NCI-H748 (cell line): ENCODE measurements at regions not wholly inside any gene's neighbourhood (a gene's known extent, or its start where the extent isn't known, plus 50 kb on each side); places are given as distances from the start of the nearest gene placed in this dataset.

Experiments used
- DNase-seq: peaks from one replicate; lab custom pipeline; 2025; ENCODE audit not compliant: unreplicated experiment; lab: John Stamatoyannopoulos, UW

DNA sequence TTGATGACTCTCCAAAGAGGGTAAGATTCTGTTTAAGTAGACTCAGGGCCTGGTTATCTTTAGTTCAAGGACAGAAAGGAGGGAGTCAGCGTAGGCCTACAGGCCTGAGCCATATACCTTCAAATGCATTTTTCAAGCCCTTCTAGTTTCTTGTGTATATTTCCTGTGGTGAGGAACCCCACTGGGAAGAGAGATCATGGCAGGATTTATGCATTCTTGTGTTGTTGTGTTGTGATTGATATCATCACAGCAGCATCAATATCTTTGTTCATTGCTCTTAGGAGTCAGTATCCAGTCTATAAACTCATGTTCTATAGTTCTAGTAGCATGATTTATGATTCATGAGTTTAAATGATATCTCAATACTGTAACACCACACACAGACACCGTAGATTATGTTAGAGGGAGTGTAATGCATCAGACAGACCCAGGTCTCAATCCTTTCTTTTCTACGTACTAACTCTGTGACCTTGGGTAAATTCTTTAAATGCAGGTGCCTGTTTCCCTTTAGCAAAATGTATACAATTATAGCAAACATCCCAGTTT is 427.5 kb downstream of the PDCD6IP start:
- DNase-seq, result no peak

DNA sequence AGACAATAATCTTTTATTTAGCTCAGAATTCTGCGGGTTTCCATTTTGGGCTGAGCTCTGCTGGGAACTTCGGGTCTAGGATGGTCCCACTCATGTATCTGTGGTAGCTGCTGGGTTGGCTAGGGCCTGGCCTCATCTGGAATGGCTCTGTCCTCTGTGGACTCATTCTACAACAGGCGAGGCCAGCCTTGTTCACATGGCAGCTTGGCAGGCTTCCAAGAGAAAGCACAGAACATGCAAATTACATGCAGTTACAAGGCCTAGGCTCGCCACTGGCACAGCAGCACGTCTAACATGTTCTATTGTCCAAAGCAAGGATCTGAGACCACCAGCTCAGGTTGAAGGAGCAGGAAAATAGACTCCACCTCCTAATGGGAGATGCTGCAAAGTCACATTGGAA is 431.4 kb downstream of the PDCD6IP start:
- peak; percentile 66 for DNase-seq

DNA sequence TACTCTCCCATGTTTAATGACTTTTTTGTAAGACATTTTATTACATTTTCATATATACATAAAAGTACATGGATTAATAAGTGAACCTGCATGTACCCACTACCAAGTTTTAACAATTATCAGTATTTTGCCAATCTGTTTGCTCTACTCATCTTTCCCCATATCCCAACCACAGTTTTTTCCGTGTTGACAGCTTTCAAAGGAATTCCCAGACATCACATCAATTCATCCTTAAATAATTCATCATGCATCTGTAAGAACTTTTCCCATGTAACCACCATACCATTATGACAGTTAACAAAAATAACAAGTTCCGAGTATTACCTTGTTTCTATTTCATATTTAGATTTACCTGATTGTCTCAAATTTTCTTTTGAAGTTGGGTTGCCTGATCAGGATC is 436.7 kb downstream of the PDCD6IP start:
- DNase-seq, result no peak

DNA sequence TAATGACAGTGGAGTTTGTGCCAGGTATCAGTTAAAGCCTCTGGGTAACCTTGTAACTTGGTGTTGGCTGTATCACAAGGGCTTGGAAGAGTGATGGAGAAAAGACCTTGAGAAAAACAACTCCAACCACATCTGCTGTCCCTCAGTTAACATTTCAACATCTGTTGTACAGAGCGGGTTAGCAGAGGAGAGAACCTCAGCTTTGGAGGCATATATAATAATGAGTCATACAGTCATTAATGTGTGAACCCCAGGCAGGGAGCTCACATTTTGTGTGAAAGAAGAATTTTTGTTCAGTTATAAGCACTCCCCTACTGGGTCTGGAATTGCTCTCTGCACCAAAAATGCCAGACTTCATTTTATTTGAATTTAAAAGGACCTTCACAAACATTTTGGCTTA is 439.5 kb downstream of the PDCD6IP start:
- no peak for DNase-seq

DNA sequence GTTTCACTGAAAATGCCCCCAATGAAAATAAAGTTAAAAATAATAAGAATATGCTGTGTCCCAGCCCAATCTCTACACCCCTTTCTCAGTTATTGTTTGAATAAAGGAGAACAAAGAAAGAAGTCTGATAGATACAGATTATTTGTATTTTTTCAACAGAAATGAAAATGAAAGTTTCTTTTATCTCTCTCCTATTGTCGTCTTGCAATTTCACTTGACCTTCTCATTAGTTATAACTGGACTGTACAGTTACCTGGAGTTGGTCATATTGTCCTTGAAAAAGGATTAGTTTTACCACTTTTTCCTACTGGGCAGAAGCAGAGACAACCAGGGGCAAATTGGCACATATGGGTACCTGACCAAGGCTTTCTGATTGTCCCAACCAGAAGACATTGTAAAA is 440.0 kb downstream of the PDCD6IP start:
- DNase-seq, result no peak

DNA sequence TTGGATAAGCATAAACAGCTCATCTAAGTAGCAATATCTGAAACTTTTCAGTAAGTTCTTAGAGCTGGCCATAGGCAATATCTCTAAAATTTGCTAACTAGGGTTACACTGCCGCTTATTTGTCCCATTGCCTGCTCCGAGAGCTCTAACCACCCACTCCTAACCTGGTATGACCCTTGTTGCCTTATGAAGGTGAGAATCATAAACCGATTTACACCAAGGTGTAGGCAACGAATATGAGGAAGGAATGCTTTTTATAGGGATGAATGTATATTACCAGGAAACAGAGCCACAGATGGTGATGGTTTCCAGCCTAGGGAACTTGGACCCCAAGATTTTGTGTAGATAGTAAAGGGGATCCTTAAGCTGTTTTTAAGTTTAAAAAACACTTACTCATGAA is 440.9 kb downstream of the PDCD6IP start:
- no peak for DNase-seq

DNA sequence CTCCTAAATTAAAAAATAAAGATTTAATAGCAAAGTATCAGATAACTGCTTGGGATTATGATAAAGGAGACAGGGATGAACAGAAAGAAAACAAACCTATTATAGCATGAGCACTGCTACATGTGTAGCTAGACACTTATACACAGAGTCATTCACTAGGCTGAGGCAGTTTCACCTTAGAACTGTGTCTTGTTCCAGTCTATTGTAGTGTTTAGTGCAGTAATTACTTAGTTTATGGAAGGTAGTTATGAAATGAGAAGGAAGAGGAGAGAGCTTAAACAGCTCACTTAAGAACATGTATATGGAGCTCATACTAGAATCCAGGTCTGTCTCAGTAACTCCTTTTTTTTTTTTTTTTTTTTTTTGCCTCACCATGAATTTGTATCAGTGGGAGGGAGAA is 441.4 kb downstream of the PDCD6IP start:
- DNase-seq, result no peak

DNA sequence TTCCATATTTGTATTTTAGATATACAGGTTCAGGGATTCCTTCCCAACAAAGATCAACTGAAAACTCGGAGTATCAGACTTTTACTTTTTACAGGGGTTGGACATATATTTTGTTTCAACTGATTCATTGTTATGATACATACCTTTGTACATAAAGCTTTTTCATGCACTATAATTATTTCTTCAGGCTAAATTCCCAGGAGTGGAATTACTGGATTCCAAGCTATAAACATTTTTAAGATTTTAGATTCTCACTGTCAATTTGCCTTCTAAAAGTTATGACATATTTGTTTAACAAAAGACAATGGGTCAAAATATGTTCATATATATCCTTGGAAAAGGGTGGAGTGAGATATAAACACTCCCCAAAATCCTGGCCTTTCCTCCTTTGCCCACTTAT is 449.0 kb downstream of the PDCD6IP start:
- no peak for DNase-seq

DNA sequence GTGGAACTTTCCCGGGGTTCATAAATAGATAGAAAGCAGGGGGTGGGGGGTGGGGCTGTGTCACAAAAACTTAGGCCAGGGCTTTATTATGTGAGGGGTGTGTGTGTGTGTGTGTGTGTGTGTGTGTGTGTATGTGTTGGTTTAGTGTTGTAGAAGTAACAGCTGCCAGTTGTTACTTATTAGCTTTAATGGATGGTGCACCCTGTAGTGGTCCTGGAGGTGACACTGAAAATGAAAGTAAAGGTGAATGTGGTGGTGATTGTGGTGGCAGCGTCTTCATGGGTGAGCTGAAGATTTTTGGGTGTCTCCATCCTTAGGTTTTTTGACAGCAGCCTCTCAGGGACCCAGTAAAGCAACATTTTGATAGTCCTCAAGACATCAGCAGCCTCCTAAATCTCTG is 449.9 kb downstream of the PDCD6IP start:
- DNase-seq, result no peak

DNA sequence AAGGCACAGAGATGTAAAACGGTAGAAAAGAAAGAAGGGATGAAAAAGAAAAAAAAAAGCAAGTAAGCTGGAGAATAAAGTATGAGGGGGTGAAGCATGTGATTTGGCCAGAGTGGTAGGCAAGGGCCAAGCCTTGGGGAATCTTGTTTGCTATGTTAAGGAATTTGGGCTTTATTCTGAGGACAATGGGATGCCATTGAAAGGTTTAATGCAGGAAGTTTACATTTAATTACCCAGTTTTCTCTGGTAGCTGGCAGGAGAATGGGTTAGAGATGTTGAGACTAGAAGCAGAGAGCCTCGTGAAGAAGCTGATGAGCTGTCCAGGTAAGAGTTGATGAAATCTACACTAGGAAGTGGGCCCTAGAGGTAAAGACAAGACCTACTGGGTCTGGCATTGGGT is 455.9 kb downstream of the PDCD6IP start:
- no peak for DNase-seq

DNA sequence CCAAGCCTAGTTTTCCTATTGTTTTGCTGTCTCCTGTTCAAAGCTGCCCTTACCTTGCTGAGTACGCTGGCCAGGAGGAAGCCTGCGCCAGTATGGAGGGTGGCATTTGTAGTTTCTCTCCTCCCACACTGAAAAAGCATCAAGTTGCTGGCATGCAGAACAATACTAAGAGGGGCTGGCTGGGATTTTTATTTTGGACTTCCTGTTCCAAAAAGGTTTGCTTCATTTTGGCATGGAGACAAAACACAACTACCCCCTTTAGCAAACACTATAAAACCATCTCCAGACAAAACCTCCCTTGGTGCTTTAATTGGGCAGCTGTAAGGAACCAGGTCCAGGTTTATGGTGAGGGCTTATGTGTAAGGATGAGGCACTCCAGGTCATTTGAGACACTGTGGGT is 457.6 kb downstream of the PDCD6IP start:
- DNase-seq, result peak; percentile 89

DNA sequence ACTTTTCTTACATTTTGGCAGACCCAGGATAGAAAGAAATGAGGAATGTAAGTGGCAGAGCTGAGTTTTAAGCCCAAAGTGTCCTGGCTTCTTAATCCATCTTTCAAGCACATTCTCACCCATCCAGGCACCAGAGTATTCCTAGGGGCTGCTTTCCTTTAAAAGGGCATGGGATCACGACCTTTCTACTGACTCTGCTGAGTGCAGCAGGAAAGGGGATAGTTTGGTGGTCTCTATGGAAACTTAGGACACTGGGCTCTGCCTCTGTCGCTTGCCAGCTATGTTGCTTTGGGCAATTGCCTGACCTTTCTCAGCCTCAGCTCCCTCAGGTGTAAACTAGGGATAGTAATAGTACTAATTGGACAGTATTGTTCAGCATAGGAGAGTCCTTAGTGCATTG is 458.4 kb downstream of the PDCD6IP start:
- DNase-seq, result no peak

DNA sequence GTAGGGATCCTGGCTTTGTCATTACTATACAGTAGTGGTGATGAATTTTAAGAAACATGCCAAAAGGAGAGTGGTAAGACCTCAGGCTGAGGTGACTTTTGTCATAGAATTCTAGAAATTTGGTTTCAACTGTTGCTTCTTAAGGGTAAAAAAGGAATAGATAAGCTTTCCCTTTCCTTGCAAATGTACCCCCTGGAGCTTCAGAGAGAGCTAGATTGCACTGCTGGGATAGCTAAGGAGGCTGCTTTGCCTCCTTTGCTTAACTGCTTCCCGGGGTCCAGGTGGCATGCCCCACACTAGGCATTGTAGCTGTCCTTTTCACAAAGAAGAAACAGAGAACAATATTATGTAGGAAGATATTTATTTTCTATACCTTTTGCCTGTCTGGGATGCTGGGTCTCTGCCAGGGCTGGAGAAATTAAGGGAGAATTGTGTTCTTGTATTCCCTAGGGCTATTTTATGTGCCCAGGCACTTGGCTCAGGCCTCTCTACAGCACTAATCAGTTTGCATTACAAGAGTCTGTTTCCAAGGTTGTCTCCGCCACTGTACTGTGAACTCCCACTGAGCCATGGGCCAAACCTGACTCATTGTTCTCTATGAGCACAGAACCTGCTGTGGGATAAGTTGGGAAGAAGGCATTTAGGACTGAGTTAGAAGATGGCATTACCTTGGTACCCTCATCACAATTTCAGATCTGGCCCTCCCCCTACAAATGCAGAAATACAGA is 460.0 kb downstream of the PDCD6IP start:
- peak; percentile 7 for DNase-seq

DNA sequence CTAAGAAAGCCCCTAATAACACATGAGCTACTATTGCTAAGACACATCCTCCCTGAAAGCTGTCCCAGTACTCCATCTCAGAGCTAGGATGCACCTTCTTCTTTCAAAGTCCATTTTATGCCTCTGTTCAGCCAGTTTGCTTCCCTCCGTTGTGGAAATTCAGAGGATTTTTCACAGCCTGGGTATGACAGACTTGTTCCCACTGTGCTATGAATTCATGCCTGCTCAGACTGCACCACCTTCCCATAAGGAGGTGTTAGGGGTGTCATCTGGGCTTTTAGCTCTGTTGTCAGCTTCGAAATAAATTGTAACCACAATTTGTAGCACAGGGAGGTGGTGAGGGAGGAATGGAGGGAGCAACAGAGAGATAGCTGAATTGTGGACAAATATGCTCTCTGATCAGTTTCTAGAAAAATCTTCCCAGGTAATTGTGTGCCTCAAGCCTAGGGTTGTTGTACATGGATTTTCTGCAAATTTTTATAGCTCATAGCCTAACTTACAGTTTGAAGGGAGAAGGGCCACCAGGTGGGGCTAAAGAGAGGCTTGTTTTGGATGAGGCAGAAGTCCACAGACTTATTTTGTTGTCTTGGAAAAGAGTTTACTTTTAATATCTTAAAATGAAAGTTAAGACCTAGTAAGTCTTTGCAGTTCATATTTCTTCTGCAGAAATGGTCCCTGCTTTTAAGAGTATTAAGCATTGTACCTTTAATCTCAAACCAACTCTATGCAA is 462.0 kb downstream of the PDCD6IP start:
- DNase-seq, result peak; percentile 31

DNA sequence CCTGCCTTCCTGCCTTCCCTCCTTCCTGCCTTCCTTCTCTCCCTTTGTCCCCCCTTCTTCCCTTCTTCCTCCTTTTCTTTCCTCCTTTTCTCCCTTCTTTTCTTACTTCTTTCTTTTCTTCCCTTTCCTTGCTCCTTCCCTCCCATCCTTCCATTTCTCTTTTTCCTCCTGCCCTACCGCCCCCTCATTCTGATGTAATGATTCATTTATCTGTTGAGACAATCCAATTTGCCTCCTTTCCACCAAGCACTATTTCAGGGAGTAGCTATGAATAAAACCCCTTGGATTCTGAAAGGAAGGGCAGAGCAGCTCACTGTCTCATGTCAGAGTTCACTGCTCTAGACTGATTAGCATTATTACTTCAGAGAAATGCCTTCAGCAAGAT is 462.6 kb downstream of the PDCD6IP start:
- no peak for DNase-seq

DNA sequence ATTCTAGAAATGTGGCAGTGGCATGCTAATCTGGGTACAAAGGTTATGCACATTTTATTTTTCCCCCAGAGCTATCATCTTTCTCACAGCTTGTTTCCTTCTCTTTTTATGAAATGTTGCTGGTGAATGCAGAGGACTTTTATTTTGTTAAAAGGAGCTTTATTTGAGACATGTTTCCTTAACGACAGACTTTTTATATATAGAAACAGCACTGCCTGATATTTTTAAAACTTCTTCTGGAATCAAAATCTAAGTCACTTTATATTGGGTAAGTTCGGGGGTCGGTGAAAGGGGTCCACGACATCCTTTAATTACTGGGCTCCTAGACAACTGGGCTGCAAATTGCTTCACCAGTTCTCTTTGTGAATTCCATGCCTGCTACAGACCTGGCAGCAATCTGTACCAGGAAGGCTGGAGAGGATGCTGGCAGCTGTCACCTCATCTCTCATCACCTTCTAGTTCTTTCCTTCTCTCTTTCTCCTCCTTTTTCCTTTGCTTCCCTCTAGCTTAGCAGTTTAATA is 464.7 kb downstream of the PDCD6IP start:
- DNase-seq, result no peak

DNA sequence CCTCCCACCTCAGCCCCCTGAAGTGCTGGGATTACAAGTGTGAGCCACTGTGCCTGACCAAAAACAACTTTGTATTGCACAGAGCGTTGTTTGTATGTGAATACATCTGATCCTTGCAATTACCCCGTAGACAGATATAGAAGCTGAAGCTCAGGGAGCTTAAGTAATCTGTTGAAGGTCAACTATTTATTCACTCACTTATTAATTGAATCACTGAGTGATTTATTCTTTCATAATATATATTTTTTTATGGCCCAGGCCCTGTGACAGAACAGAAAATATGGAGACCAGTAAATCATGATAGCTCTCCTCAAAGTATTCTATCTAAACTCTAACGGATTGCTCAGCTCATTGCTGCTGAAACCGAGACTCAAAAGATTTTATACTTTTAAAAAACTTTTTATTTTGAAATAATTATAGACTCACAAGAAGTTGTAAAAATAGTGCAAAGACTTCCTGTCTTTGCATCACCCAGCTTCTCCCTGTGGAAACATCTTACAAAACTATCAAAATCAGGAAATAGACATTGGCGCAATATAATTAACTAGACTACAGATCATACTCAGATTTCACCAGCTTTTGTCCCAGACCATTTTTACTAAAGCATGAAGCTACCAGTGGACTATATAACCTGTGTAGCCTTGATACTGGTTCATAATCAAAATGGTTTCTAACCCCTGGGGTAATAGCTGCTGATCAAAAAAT is 466.1 kb downstream of the PDCD6IP start:
- no peak for DNase-seq

DNA sequence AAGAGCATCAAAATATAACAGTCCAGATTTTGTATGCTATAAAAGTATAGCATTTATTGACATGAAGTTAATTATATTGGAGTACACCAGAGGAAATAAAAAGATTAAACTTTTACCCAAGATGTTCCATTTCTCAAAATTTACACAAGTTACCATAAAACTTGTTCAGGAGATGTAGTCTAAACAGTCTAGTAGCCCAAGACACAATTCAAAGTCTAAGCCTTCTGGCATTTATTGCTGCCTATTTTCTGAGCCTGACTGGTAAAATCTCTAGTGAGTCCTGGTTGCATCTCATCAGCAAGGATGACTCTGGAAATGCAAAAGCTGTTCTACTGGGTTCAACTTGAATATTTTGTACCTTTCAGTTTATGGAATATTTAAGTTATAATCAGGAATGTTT is 468.7 kb downstream of the PDCD6IP start:
- DNase-seq, result no peak

DNA sequence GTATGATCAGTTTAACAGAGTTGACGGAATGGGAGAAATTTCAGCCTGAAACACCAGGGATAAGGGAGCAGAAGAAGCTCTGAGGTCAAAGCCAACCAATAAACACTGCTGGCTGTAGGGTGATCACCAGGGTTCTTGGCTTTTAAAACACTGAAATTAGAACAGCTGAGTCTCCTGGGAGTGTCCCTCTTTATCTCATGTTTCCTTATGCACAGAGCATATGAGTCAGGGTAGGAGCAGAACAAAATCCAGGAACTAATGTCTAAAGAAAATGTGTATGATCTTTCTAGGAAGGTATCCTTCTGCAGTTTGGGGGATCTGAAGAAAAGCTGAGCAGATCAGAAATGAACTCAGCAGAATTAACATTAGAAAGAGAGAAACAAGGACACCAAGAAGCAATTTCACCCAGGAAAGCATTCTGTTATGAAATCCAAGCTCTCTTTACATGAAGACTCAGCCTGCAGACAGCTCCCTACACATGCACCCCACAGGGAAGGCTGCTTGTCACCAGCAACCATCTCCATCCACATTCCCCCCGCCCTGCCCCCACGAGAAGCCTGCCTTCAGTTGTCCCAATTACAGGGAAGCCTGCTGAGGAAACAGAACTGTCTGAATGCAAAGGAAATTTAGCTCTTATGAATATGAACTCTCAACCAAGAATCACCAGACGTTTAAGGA is 469.7 kb downstream of the PDCD6IP start:
- no peak for DNase-seq

DNA sequence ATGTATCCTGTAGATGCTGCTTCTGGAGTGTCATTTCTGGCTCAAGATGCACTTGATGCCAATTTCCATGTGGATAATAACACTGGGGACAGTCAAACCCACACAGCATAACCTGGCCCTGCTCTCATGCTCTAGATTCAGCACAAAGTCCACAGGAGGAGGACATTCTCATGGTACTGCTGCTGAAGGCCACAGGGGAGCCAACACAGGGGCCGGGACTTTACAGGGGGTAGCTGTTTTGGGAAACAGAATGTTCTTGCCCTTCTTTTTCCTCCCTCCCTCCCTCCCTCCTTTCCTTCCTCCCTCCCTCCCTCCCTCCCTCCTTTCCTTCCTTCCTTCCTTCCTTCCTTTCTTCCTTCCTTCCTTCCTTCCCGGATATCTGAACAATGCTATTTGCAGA is 477.4 kb downstream of the PDCD6IP start:
- no peak for DNase-seq

DNA sequence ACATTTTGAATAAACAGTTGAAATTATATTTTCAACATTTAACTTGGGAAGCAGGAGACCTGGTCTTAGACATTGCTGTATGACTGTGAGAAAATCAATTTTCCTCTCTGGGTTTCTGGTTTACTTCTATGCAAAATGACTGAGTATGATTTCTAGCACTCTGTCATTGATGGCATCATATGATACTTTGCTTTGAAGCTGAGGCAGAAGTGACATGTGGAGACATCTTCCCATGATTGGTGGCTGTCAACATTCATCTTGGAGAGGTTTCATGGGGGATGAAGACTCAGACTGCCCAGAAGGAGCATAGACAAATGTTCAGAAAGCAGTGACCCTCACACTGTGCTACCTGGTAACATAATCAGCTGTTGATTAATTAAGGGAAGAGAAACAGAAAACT is 477.9 kb downstream of the PDCD6IP start:
- DNase-seq, result no peak
